GM21381 (cell line): ENCODE measurements at regions not wholly inside any gene's neighbourhood (a gene's known extent, or its start where the extent isn't known, plus 50 kb on each side); places are given as distances from the start of the nearest gene placed in this dataset.

Experiments
- ATAC-seq: cut with Tn5 transposase; IDR thresholded peaks from one replicate; pipeline ENCODE4 v1.9.1; 2021; ENCODE audit warnings: mild to moderate bottlenecking, moderate library complexity; ENCODE audit not compliant: unreplicated experiment

DNA sequence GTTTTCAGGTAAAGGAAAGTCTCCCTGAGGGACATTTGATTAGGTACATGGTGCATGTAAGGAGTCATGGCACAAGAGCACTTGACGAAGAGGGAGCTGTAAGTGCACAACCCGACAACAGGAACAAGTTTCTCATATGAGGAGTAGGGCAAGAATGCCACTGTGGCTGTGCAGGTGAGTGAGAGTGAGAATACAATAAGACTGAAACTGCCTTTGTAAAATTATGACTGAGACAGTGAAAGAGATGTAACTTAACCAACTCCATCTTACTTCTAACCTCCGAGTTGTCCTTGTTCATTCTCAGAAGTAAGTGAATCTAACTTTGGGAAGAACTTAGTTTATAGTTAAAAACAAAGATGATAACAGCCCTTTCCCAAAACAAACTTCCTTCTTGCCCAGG lies 1025.8 kb upstream of the CNTNAP5 start:
- ATAC-seq = no peak

- ATAC-seq = no peak
Measured at GRCh38 chr2:122999821-123000220, 1025.3 kb upstream of the CNTNAP5 start.

- no peak for ATAC-seq
Measured at GRCh38 chr2:123002660-123003248, 1022.3 kb upstream of the CNTNAP5 start.

- no peak for ATAC-seq
Measured at GRCh38 chr2:123015186-123015585, 1009.9 kb upstream of the CNTNAP5 start.

DNA sequence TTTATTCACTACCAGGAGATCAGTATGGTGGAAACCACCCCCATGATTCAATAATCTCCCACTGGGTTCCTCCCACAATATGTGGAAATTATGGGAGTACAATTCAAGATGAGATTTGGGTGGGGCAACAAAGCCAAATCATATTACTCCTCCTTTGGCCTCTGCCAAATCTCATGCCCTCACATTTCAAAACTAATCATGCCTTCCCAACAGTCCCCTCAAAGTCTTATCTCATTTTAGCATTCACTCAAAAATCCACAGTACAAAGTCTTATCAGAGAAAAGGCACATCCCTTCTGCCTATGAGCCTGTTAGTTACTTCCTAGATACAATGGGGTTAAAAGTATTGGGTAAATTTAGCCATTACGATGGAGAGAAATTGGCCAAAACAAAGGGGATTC lies 989.5 kb upstream of the CNTNAP5 start:
- ATAC-seq = no peak

DNA sequence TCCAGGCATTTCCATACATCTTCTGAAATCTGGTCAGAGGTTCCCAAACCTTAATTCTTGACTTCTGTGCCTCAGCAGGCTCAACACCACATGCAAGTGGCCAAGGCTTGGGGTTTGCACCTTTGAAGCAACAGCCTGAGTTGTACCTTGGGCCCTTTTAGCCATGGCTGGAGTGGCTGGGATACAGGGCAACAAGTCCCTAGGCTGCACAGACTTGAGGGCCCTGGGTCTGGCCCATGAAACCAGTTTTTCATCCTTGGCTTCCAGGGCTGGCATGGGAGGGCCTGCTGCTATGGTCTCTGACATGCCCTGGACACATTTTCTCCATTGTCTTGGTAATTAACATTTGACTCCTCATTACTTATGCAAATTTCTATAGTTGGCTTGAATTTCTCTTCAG lies 988.8 kb upstream of the CNTNAP5 start:
- ATAC-seq = no peak

- no peak for ATAC-seq
Measured at GRCh38 chr2:123040506-123040905, 984.6 kb upstream of the CNTNAP5 start.

GRCh38 chr2:123043458-123043857 lies 981.6 kb upstream of the CNTNAP5 start:
- no peak for ATAC-seq

- ATAC-seq = no peak
Measured at GRCh38 chr2:123045713-123046112, 979.4 kb upstream of the CNTNAP5 start.

GRCh38 chr2:123047186-123047585 lies 977.9 kb upstream of the CNTNAP5 start:
- no peak for ATAC-seq

GRCh38 chr2:123051136-123051535 lies 974.0 kb upstream of the CNTNAP5 start:
- ATAC-seq = no peak

GRCh38 chr2:123061534-123061933 lies 963.6 kb upstream of the CNTNAP5 start:
- ATAC-seq = no peak

- no peak for ATAC-seq
Measured at GRCh38 chr2:123073371-123073770, 951.7 kb upstream of the CNTNAP5 start.

GRCh38 chr2:123073956-123074355 lies 951.1 kb upstream of the CNTNAP5 start:
- ATAC-seq = no peak

DNA sequence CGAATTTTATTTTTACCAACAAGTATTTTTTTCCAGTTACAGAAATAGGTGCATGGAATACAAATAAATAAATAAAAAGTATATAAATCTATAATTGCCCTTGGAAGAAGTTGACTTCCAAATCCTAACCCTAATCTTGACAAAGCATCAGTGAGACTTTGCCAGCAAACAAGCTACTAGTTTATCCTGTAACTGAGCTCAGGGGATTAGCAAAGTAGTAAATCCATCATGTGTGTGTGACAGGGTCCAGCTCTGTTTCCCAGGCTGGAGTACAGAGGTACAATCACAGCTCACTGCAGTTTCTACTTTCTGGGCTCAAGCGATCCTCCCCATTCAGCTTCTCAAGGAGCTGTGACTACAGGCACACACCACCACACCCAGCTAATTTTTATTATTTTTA lies 948.0 kb upstream of the CNTNAP5 start:
- no peak for ATAC-seq

DNA sequence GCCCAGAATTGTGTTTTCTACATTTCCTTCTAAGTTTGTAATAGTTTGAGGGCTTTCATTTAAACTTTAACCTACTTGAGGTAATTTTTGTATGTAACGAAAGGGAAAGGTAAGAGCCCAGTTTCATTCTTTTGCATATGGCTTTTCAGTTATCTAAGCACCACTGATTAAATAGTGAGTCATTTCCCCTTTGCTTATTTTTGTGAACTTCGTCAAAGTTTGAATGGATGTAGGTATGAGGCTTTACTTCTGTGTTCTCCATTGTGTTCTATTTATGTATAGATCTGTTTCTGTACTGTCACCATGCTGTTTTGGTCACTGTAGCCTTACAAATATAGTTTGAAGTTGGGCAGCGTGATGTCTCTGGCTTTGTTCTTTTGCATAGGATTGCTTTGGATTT lies 944.8 kb upstream of the CNTNAP5 start:
- ATAC-seq = no peak

- ATAC-seq = no peak
Measured at GRCh38 chr2:123085484-123085883, 939.6 kb upstream of the CNTNAP5 start.

- ATAC-seq = no peak
Measured at GRCh38 chr2:123086613-123087385, 938.3 kb upstream of the CNTNAP5 start.

DNA sequence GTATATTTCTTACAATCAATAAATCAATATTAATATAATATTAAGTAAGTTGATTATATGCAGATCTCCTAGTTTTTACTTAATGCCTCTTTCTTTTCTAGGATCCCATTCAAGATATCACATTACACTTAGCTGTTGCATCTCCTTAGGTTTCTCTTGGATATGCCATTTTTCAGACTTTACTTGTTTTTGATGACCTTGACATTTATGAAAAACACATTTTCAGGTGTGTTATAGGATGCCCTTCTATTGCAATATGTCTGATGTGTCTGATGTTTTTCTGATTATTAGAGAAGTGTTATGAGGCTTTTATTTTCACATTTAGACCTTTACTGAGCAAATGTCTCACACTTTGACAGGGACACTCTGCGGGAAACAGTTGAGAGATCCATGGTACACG lies 933.6 kb upstream of the CNTNAP5 start:
- ATAC-seq = no peak

DNA sequence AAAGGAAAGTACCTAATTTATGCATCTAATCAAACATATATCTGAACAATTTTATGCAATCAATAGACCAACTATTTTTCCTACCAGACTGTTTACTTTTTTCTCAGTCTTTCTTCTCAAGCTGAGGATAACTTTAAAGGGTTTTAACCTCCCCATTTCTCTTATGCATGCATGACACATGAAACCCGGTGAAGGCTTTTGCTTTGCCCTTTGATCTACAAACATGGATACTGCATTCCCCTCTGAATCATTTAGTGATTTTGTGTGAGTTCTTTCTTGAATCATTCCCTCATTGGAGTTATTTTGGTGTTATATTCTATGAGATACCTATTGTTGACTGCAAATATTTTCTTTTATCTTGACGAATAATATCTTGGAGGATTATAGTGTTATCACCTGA lies 931.9 kb upstream of the CNTNAP5 start:
- ATAC-seq = no peak

DNA sequence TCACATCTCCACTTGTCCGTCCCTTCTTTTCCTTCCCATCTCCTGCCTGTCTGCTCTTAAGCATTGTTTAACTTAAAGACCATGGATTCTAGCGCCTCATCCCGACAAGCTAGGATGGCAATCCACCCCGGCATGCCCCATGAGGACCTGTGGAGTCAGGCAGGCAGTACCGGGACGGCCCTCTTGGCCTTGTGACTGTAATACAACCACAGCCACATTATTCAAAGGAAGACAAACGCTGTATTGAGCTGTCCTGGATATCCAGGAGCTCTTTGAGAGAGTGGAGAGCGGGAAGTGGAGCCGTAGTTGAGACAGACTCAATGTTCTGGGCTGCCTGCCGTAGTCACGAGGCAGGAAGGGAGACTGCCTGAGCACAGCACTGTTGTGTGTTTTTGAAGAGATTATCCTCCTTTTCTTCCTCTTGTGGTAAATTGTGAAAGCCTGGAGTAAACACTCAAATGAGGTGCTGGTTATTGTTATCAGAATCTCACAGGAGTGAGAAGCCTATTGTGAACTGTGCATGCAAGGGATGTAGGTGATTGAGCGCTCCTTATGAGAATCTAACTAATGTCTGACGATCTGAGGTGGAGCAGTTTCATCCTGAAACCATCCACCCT lies 929.8 kb upstream of the CNTNAP5 start:
- no peak for ATAC-seq

DNA sequence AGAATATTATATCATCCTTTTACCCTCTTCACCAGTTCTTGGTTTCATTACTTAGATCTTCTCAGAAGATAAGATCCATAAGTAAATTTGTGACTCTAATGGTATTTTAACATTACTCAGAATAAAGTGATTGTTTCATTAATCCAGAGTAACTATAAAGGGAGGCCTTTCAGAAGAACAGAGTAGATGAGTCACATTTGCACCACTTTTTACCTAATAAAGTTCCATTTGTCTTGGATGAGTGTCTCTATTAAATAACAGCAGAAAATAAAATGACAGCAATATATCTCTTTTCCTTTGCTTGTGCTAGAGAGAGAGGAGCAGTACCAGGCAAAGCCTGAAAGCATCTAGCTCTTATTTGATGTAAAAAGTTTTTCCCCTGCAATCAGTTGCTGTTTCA lies 926.5 kb upstream of the CNTNAP5 start:
- no peak for ATAC-seq
